Endodermal cell (in vitro differentiated cells): ENCODE measurements at regions not wholly inside any gene's neighbourhood (a gene's known extent, or its start where the extent isn't known, plus 50 kb on each side); places are given as distances from the start of the nearest gene placed in this dataset.

ENCODE experiments used
- DNase-seq: peaks from one replicate; pipeline ENCODE4 v3.0.0-alpha.2; 2017
- H3K27ac ChIP-seq: 2 replicates; pipeline ENCODE4 v1.5.1; 2013; ENCODE audit warnings: mild to moderate bottlenecking, low read depth, low read length, moderate library complexity
- H3K27me3 ChIP-seq: 2 replicates; pipeline ENCODE4 v1.6.1; 2013; ENCODE audit warnings: mild to moderate bottlenecking, low read length, moderate library complexity; ENCODE audit not compliant: insufficient read depth, control insufficient read depth, poor library complexity, severe bottlenecking
- H3K36me3 ChIP-seq: 2 replicates; pipeline ENCODE4 v1.7.0; 2013; ENCODE audit warnings: mild to moderate bottlenecking, low read length, moderate library complexity; ENCODE audit not compliant: control insufficient read depth, insufficient read depth
- H3K4me1 ChIP-seq: one replicate; pipeline ENCODE4 v1.7.0; 2013; ENCODE audit warnings: low read length; ENCODE audit not compliant: control insufficient read depth, insufficient read depth
- H3K4me3 ChIP-seq: 2 replicates; pipeline ENCODE4 v1.5.1; 2013; ENCODE audit warnings: mild to moderate bottlenecking, low read length, moderate library complexity
- H3K9ac ChIP-seq: 2 replicates; pipeline ENCODE4 v1.6.1; 2013; ENCODE audit warnings: mild to moderate bottlenecking, low read length, moderate library complexity; ENCODE audit not compliant: poor library complexity, severe bottlenecking; ENCODE audit errors: extremely low read depth
- H3K9me3 ChIP-seq: 2 replicates; pipeline ENCODE4 v1.6.1; 2013; ENCODE audit warnings: mild to moderate bottlenecking, low read length, moderate library complexity; ENCODE audit not compliant: control insufficient read depth
- H3K27ac Mint-ChIP-seq: 2 replicates; pipeline ENCODE4 v1.8.0; 2020; ENCODE audit warnings: mixed read lengths
- H3K27me3 Mint-ChIP-seq: 2 replicates; pipeline ENCODE4 v1.8.0; 2021; ENCODE audit warnings: mild to moderate bottlenecking, mixed read lengths; ENCODE audit not compliant: insufficient read depth
- H3K36me3 Mint-ChIP-seq: 2 replicates; pipeline ENCODE4 v1.8.0; 2020; ENCODE audit warnings: low read depth, mixed read lengths
- H3K4me1 Mint-ChIP-seq: 2 replicates; pipeline ENCODE4 v1.8.0; 2020; ENCODE audit warnings: mixed read lengths
- H3K4me3 Mint-ChIP-seq: 2 replicates; pipeline ENCODE4 v1.8.0; 2020; ENCODE audit warnings: mild to moderate bottlenecking, moderate library complexity, mixed read lengths
- H3K9me3 Mint-ChIP-seq: 2 replicates; pipeline ENCODE4 v1.8.0; 2020; ENCODE audit warnings: mild to moderate bottlenecking, mixed read lengths
- WGBS, 2 experiments: methylation state at CpG; one replicate each; pipeline versions ENCODE4 v1.1.5 to v1.1.7; 2013; ENCODE audit warnings: missing lambda C conversion rate in 2 of 2, mixed read lengths in 1 of 2; ENCODE audit not compliant: insufficient coverage in 1 of 2, insufficient read length in 1 of 2; 5-methylcytosine and 5-hydroxymethylcytosine counted together
- TF ChIP-seq, protein P1 (sequence below): fragments of 200-600 bp; sonication (generic); conservative IDR thresholded peaks from 2 replicates; pipeline ENCODE4 v1.5.0; 2021; ENCODE audit warnings: antibody characterized with exemption, mild to moderate bottlenecking

DNA sequence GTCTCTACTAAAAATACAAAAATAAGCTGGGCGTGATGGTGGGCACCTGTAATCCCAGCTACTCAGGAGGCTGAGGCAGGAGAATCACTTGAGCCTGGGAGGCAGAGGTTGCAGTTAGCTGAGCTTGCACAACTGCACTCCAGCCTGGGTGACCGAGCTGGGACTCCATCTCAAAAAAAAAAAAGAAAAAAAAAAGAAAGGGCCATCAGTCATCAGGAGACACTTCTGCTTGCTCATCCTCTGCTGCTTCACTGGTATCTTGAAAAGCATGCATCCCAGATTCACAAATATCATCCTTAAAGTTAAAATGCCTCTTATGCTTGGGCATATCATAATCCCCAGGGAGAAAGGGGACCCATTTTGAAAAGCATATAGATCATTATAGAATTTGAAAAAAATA is 176.6 kb upstream of the NR2F2 start:
- no peak for DNase-seq
- no peak overlapping the region for H3K27ac ChIP-seq
- Mint-ChIP-seq H3K36me3 (no peaks in the 10 kb centered on the region), H3K4me3 (no peak overlapping the region), H3K4me1 (peaks cover 19% of the 10 kb centered on the region), H3K27me3 (no peaks in the 10 kb centered on the region), H3K27ac (no peak overlapping the region), H3K9me3 (peaks cover 10% of the 10 kb centered on the region)
- H3K9me3 ChIP-seq, result peaks cover 12% of the 10 kb centered on the region
- TF ChIP-seq, protein P1, sequence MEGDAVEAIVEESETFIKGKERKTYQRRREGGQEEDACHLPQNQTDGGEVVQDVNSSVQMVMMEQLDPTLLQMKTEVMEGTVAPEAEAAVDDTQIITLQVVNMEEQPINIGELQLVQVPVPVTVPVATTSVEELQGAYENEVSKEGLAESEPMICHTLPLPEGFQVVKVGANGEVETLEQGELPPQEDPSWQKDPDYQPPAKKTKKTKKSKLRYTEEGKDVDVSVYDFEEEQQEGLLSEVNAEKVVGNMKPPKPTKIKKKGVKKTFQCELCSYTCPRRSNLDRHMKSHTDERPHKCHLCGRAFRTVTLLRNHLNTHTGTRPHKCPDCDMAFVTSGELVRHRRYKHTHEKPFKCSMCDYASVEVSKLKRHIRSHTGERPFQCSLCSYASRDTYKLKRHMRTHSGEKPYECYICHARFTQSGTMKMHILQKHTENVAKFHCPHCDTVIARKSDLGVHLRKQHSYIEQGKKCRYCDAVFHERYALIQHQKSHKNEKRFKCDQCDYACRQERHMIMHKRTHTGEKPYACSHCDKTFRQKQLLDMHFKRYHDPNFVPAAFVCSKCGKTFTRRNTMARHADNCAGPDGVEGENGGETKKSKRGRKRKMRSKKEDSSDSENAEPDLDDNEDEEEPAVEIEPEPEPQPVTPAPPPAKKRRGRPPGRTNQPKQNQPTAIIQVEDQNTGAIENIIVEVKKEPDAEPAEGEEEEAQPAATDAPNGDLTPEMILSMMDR, result no peak
- H3K36me3 ChIP-seq, result no peaks in the 10 kb centered on the region
- 92 to 94% methylated on average over 2 of the region's 2 CpGs for WGBS, 2 experiments
- no peak overlapping the region for H3K9ac ChIP-seq
- H3K27me3 ChIP-seq, result no peaks in the 10 kb centered on the region
- H3K4me3 ChIP-seq, result no peak overlapping the region
- H3K4me1 ChIP-seq, result no peaks in the 10 kb centered on the region

DNA sequence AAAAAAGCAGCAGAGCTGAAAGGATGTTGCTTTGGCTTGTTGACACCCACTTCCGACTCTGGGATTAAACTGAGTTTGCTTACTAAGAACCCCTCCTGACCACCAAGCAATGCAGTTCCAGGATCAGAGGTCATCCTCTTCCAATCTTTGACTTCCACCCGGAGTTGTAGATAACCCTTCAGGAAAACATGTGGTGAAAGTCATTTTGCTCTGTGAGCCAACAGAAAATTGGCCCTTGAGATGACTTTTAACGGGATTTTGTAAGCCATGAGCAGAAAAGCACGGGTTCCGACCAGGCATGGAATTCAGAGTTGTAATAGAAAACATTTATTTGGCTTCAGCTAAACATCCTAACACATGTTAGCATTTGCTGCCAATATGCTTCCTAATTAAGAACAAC is 171.6 kb upstream of the NR2F2 start:
- peaks cover 10% of the 10 kb centered on the region for H3K9me3 Mint-ChIP-seq
- WGBS, 2 experiments, result 92 to 93% methylated on average over 3 to 5 of the region's 5 CpGs
- no peaks in the 10 kb centered on the region for H3K4me1 ChIP-seq
- no peaks in the 10 kb centered on the region for H3K36me3 ChIP-seq
- H3K27me3 Mint-ChIP-seq, result no peaks in the 10 kb centered on the region
- no peak for DNase-seq
- peaks cover 11% of the 10 kb centered on the region for H3K4me1 Mint-ChIP-seq
- H3K4me3 Mint-ChIP-seq, result no peak overlapping the region
- H3K4me3 ChIP-seq, result no peak overlapping the region
- no peaks in the 10 kb centered on the region for H3K36me3 Mint-ChIP-seq
- peaks cover 12% of the 10 kb centered on the region for H3K9me3 ChIP-seq
- H3K27ac Mint-ChIP-seq, result no peak overlapping the region
- TF ChIP-seq, protein P1, result no peak
- no peak overlapping the region for H3K9ac ChIP-seq
- H3K27ac ChIP-seq, result no peak overlapping the region
- no peaks in the 10 kb centered on the region for H3K27me3 ChIP-seq

DNA sequence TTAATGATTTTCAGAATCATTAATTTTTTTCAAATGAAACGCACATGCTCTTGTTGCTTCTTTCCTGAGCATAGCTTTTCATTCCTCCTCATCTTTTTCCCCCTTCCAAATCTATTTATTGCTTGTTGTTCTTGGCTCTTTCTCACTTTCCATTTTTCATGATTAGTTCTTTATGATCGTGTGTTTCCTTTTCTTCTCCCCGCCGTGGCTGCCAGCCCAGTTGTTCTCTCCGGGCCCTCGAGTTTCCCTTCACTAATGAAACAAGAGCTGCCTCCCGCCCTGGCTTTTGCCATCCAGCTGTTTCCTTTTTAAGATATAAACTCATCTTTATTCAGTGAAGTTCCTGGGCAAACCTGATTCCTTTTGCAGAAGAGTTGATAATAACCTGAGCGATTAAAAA is 170.2 kb upstream of the NR2F2 start:
- no peak overlapping the region for H3K4me3 Mint-ChIP-seq
- H3K9me3 Mint-ChIP-seq, result peaks cover 7% of the 10 kb centered on the region
- Histone ChIP-seq H3K27ac (no peak overlapping the region), H3K27me3 (no peaks in the 10 kb centered on the region), H3K9me3 (peaks cover 11% of the 10 kb centered on the region), H3K9ac (no peak overlapping the region), H3K36me3 (no peaks in the 10 kb centered on the region), H3K4me3 (no peak overlapping the region), H3K4me1 (no peaks in the 10 kb centered on the region)
- H3K36me3 Mint-ChIP-seq, result no peaks in the 10 kb centered on the region
- TF ChIP-seq, protein P1, result no peak
- no peak for DNase-seq
- peaks cover 15% of the 10 kb centered on the region for H3K4me1 Mint-ChIP-seq
- no peaks in the 10 kb centered on the region for H3K27me3 Mint-ChIP-seq
- no peak overlapping the region for H3K27ac Mint-ChIP-seq
- WGBS, 2 experiments, result 89 to 90% methylated on average over 2 to 7 of the region's 8 CpGs
